HG03066 (cell line): ENCODE measurements at regions not wholly inside any gene's neighbourhood (a gene's known extent, or its start where the extent isn't known, plus 50 kb on each side); places are given as distances from the start of the nearest gene placed in this dataset.

Experiments used
- ATAC-seq: cut with Tn5 transposase; IDR thresholded peaks from one replicate; pipeline ENCODE4 v1.9.1; 2021; ENCODE audit warnings: low read depth; ENCODE audit not compliant: unreplicated experiment

DNA sequence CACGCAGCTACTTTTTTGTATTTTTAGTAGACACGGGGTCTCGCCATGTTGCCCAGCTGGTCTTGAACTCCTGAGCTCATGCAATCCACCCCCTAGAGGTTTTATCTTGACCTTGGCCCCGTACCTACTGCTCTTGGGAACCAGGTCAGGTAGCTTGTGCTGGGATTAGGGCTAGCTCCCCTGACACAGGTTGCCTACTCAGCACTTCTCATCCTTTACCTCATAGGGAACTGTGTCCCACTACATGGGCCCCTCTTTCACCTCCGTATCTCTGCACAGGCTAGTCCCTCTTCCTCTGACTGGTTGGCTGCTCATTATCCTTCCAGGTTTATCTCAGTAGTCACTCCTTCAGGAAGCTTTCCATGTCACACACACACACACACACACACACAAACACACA is 58.0 kb upstream of the ITPRID1 start:
- ATAC-seq: no peak

DNA sequence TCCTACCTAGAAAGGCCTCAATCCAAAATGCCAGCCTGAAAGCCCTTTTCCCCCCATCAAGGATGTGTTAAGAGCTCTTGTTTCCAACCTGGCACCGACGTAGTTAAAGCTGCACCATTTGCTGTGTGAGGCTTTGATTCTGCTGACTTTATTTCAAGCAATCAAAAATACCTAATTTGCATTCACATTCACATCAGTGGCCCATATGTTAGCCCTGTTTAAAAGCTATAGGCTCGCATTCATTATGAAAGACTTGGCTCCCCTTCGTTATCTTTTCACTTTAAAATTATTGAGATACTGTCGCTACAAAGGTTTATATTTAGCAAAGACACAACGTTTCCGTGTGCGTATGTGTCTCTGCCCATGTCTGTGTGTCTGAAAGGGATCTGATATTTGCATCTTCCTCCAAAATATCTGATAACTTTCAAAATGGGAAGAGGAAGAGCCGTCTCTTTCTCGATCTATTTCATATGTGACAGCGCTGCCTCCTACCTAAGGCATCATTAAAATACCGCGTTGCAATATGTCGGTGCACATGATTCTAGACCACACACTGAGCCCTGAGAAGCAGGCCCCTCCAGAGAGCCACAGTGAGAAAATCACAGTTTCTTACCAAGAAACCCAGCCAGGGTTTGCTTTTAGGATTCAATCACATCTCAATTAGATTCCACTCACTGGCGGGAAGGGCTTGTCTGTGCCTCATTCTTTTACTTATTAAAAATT is 57.1 kb upstream of the ITPRID1 start:
- no peak for ATAC-seq

DNA sequence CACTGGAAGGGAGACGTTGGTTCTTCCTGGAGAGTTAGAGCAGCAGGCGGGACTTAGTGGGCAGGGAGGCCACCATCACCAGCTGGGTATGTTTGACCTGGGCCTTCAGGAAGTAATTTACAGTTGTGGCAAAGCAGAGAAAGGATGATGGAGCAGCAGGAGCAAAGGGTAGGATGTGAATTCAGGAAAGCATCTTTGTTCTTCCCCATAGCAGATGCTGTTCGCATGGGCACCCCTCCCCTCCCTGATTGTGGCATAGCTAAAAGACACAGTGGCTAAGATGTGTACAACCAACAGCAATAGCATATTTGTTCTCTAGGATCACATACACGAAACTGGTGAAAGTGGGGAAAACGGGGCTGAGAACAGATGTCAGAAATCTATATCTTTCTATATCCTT is 56.3 kb upstream of the ITPRID1 start:
- ATAC-seq: no peak

DNA sequence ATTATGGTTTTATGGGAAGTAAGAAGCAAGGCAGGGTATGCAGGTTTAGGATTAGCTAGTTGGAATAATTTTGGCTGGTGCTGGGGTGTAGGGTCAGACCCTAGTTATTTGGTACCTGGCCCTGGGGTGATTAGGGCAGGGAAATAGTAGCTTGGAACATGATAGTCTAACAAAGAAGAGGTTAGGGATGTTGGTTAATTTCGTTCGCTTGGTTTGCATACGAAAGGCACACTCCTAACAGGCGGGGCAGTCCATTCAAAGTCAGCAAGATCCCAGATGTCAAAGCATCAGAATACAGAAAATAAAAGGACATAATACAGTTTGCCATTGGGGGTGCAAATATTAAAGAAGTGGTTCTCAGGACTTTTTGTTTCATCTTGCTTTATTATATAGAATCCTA is 55.7 kb upstream of the ITPRID1 start:
- ATAC-seq: no peak

DNA sequence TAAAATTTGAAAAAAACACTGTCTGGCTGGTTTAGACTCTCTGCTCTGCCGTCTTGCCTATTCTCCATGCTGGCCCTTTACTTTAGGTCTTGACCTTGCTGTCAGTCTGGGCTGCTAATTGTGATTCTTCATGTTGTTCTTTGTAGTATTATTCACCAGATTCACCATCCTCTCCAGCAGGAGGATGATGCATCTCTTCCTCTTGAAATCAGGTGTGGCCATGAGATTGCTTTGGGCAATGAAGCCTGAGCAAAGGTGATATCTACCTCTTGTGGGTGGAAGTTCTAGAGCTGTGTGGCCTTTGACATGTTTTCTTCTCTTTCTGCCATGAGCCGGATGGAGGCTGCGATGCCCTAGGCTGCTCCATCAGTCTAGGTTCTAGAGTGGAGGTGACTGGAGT is 51.3 kb upstream of the ITPRID1 start:
- no peak for ATAC-seq
